ENCODE measurements at regions not wholly inside any gene's neighbourhood (a gene's known extent, or its start where the extent isn't known, plus 50 kb on each side); places are given as distances from the start of the nearest gene placed in this dataset.

DNA sequence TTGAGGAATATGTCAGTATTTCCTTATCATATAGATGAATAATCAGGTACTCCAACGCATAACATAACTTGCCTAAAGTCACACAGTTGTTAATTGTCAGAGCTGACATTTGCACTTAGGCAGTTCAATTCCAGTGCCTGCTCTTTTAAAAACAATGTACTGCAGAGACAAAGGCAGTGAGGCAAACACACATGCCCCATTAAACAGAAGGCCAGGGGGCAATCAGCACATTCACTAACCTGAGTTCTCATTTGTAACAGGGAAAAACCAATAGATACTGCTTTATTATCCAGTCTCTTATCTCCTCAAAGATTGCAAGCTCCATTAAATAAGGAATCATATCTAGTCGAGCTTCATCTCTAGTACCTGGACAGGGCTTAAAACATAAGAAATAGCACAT lies 1017.4 kb downstream of the SQOR start:
- TF ChIP-seq, protein P1, sequence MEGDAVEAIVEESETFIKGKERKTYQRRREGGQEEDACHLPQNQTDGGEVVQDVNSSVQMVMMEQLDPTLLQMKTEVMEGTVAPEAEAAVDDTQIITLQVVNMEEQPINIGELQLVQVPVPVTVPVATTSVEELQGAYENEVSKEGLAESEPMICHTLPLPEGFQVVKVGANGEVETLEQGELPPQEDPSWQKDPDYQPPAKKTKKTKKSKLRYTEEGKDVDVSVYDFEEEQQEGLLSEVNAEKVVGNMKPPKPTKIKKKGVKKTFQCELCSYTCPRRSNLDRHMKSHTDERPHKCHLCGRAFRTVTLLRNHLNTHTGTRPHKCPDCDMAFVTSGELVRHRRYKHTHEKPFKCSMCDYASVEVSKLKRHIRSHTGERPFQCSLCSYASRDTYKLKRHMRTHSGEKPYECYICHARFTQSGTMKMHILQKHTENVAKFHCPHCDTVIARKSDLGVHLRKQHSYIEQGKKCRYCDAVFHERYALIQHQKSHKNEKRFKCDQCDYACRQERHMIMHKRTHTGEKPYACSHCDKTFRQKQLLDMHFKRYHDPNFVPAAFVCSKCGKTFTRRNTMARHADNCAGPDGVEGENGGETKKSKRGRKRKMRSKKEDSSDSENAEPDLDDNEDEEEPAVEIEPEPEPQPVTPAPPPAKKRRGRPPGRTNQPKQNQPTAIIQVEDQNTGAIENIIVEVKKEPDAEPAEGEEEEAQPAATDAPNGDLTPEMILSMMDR (conservative IDR thresholded peaks at IDR 0.05; ENCODE audit: low read depth, low read length), result no peak
- TF ChIP-seq EZH2 (IDR thresholded peaks at IDR 0.05; ENCODE audit: borderline replicate concordance, low read depth, low read length, poor library complexity, severe bottlenecking), result no peak
